Stimulated activated CD8-positive, alpha-beta memory T cell treated with anti-CD3 and anti-CD28 coated beads, Interleukin-4, amount 100 ng/mL, for 4 hours (primary cell): ENCODE measurements at regions not wholly inside any gene's neighbourhood (a gene's known extent, or its start where the extent isn't known, plus 50 kb on each side); places are given as distances from the start of the nearest gene placed in this dataset.
"Not testable (repeated sequence)": the region's sequence is repeated elsewhere in the genome, so short reads cannot be mapped to it uniquely, and the experiment has no call there.

Source experiments
- DNase-seq, 2 donors: peaks; one replicate each; pipeline ENCODE4 v3.0.0-alpha.2; 2020; ENCODE audit warnings: low read depth in 2 of 2, low spot score in 1 of 2

DNA sequence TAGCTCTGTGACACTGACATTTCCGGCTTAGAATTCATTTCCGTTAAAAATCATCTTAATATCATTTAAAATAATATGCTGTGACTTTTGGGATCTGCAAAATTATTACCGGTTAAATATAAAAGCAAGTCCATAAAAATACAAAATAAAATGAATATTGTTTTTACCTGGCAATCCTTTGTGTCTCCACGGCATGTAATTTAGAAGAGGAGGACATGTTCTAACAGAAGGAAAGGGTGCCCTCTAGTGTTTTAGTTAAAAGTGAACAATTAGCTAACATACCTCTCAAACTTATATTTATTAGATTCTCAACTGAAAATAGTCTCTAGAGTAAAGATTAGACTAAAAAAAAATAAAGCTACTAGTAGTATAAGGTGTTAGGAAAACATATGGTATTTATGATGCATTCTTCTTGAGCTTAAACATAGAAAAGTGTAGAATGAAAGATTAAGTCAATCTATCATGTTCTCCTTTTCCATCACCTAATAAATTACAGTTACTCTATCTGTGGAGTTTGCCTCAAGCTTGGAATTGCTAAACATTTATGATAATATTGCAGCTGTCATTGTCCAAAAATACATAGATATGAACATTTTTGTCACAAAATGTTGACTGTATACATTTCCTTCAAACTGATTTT lies 676.7 kb upstream of the SPRY2 start:
- DNase-seq: no peak

DNA sequence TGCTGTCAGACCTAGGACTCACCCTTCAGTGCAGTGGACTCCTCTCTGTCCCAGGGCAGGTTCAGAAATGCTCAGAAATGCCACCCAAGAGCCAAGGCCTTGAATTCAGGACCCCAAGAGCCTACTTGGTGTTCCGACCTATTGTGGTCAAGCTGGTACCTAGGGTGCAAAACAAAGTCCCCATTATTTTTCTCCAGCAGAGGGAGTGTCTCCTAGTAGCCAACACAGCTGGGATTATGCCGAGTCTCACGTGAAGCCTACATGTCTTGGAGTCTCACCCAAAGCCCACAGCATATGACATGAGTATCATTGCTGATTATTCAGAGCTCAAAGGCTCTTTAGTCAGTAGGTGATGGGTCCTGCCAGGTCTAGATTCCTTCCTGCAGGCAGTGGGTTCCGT lies 671.1 kb upstream of the SPRY2 start:
- no peak for DNase-seq

- DNase-seq: no peak
Observed at GRCh38 chr13:81001828-81002385, 661.0 kb upstream of the SPRY2 start.

- DNase-seq: not testable (repeated sequence)
Observed at GRCh38 chr13:80998603-80999002, 657.7 kb upstream of the SPRY2 start.

GRCh38 chr13:80989747-80990146 lies 648.8 kb upstream of the SPRY2 start:
- DNase-seq: no peak

DNA sequence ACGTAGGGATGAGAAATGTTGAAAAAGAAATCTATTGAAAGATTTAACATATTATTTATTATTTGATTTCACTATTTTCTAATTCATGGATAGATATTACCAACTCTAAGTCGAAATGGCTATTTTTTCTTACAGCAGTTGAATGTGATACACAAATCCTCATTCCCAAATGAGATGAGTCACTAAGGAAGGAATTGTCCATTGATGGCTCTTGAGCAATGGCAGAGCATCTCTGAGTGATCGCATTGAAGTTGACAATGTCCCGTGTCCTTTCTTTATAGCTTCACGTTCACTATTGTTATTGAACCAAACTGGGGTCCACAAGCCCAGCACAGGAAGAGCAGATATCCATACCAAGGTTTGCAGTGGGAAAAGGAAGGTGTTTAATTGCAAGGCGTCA lies 648.3 kb upstream of the SPRY2 start:
- no peak for DNase-seq

DNA sequence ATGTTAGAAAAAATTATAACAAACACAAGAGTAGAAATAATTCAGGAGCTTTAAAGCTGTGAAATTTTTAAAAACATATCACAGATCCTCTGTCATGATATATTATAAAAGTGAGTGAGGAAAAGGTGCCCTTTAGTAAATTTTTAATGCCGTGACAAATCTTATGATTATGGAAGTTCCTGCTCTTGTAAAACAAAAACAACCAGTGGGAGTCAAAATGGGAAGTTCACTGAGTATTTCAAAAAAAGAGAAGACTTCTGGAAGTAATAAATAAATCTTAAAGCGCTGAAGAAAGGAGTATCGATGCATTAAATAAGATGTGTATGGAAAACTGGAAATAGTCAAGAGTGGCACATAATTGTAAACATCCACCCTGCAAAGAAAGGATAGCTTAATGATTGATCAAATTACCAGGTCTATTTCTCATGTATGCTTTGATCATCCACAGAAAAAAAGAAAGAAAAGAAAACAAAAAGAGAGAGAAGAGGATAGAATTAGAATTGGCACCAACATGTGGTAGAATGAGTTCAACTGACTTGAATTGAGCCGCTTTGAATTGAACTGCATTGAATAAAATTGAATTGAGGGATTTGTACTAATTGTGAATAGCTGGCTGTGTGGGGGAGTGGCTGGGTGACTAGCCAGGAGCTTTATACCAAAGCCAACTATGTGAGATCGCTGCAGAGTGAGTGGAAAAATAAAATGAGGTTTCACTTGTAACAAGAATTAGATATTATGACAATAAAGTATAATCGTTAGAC lies 647.6 kb upstream of the SPRY2 start:
- no peak for DNase-seq

DNA sequence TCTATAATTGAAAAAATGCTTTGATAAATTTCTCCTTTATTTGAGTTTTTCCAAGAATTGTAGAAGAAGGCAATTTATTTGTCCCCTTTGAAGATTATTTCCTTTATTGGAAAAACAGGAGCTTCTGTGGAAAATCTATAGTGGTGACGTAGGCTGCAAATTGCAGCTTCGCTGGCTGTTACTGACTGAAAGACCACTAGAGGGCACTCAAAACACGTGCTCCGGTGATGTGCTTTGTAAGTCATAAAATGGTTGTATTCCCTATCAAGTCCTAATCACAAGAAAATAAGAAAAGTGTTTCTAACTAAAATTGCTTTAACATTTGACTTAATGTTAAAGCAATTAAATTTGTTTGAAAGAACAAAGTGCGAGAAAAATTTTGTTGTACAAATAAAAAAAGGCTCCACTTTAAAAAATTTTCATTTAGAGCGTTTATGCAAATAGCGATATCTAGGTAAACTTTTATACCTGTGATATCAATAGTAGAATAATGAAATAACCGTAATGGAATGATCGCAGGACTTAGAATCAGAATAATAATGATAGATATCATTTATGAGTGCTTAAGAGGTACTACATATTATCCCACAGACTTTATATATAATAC lies 638.2 kb upstream of the SPRY2 start:
- no peak for DNase-seq

- no peak for DNase-seq
Observed at GRCh38 chr13:80977168-80977567, 636.2 kb upstream of the SPRY2 start.

- no peak for DNase-seq
Observed at GRCh38 chr13:80975903-80976302, 635.0 kb upstream of the SPRY2 start.

- no peak for DNase-seq
Observed at GRCh38 chr13:80973721-80974120, 632.8 kb upstream of the SPRY2 start.

GRCh38 chr13:80972857-80973478 lies 632.0 kb upstream of the SPRY2 start:
- DNase-seq: no peak

- DNase-seq: no peak
Observed at GRCh38 chr13:80965097-80965496, 624.2 kb upstream of the SPRY2 start.

DNA sequence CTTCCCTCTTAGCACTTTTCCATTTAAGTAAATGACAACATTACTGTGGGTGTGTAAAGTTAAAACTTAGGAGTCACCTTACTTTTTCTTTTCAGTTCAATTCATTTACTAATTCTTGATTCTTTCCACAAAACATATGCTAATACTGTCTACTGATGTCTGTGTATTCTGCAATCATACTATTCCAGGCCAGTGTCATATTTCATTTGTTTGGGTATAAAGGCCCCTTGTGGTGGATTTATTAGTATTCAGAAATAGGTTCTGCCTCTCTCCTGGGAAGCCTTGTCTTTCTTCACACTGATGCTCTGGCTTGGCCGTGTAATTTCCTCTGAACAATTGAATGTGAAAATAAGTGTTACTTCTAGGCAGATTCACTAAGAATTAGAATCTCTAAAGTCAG lies 621.9 kb upstream of the SPRY2 start:
- DNase-seq: no peak

GRCh38 chr13:80962173-80962572 lies 621.2 kb upstream of the SPRY2 start:
- DNase-seq: no peak

DNA sequence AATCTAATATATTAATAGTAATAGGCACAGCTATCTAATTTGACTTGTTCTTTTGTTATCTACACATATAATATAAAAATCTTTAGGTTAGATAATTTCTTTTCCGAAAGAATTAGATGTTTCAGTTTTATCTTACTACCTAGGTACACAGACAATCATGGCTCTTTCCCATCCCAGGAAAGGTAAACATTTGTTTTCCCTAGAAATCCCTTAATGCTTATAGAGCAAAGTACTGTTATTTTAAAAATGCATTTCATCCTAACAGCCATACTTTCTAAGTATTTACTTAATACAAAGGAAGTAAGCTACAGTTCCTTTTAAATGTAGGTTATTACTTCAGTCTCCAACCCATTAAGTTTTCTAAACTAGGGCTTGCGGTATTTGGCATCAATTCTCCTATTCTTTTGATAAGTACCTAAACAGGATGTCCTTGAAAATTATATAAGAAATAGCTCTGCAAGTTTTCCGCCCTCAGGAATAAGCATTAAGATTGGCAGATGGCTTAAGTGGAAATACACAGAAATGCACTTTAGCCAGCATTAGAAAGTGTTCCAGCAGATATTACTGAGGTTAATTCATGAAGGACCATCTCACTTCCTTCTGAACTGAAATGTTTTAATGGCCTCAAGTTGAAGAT lies 616.2 kb upstream of the SPRY2 start:
- DNase-seq: no peak

- DNase-seq: no peak
Observed at GRCh38 chr13:80955501-80955900, 614.6 kb upstream of the SPRY2 start.

DNA sequence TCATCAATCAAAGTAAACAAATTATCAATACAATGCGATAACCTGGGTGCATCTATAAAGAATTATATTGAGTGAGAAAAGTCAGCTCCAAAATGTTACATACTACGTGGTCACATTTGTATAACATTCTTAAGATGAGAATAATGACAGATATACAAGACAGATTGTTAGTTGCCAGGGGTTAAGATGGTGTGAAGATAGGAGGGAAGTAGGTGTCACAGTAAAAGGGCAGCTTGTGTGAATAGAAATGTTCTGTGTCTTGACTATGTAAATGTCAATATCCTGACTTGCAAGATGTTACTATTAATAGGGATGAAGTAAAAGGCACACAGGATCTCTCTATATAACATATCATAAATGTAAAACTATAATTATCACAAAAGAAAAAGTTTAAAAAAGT lies 611.2 kb upstream of the SPRY2 start:
- DNase-seq: no peak

- no peak for DNase-seq
Observed at GRCh38 chr13:80946008-80946802, 605.3 kb upstream of the SPRY2 start.

DNA sequence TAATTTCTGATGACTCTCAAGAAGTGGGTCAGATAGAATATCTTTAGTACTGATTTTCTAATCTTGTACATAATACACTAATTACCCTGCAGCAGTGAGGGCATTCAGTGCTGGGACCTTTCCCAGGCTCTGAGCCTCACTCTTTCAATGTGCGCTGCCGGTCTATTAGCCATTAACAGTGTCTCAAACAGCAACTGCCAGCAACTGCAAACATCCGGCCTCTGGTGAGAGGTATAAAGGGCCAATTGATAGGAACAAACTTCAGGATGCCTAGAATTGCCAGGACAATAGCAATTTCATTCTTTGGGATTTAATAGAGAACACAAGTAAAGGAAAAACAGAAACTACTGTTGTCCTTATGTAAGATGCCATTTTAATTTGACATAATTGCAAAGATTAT lies 604.4 kb upstream of the SPRY2 start:
- no peak for DNase-seq
